ENCODE measurements at regions not wholly inside any gene's neighbourhood (a gene's known extent, or its start where the extent isn't known, plus 50 kb on each side); places are given as distances from the start of the nearest gene placed in this dataset.

- ATAC-seq, result no peak
These were observed 295.3 kb upstream of the PRKCQ start for GRCh38 chr10:6875269-6875865.

GRCh38 chr10:6871128-6871527, 291.1 kb upstream of the PRKCQ start:
- CTCF ChIA-PET, result no interaction called here
- no peak for TF ChIP-seq E2F4 (CRISPR knock-in tag; IDR thresholded peaks at IDR 0.05; ENCODE audit: borderline replicate concordance, low read depth)
- no peak for TF ChIP-seq SMAD4 (CRISPR knock-in tag; IDR thresholded peaks at IDR 0.05)
- TF ChIP-seq ZNF121 (CRISPR knock-in tag; IDR thresholded peaks at IDR 0.05), result no peak
- TF ChIP-seq JAZF1 (CRISPR knock-in tag; IDR thresholded peaks at IDR 0.05), result no peak
- TF ChIP-seq HMGXB4 (CRISPR knock-in tag; IDR thresholded peaks at IDR 0.05), result no peak
- no peak for TF ChIP-seq ZNF425 (CRISPR knock-in tag; conservative IDR thresholded peaks at IDR 0.05)
- no peak for TF ChIP-seq MXD4 (CRISPR knock-in tag; IDR thresholded peaks at IDR 0.05; ENCODE audit: borderline replicate concordance)
- TF ChIP-seq ATF6 (CRISPR knock-in tag; IDR thresholded peaks at IDR 0.05), result no peak
- no peak for TF ChIP-seq OVOL2 (CRISPR knock-in tag; IDR thresholded peaks at IDR 0.05; ENCODE audit: borderline replicate concordance)
- TF ChIP-seq GRHL2 (CRISPR knock-in tag; IDR thresholded peaks at IDR 0.05; ENCODE audit: insufficient replicate concordance, severe bottlenecking), result no peak
- no peak for TF ChIP-seq ZNF423 (CRISPR knock-in tag; IDR thresholded peaks at IDR 0.05)
- no peak for TF ChIP-seq ATF1 (CRISPR knock-in tag; IDR thresholded peaks at IDR 0.05)
- no peak for TF ChIP-seq PRDM15 (CRISPR knock-in tag; IDR thresholded peaks at IDR 0.05)
- no peak for TF ChIP-seq IRF1 (CRISPR knock-in tag; IDR thresholded peaks at IDR 0.05)

More at GRCh38 chr10:6875269-6875865, 295.3 kb upstream of the PRKCQ start:
- POLR2A ChIA-PET, result no interaction called here
- Mint-ChIP-seq H3K9me3 (no peaks in the 10 kb centered on the region; the same call in 1 of the 2 replicates), H3K27ac (no peak overlapping the region), H3K4me1 (peaks cover 45% of the 10 kb centered on the region), H3K4me3 (no peak overlapping the region), H3K36me3 (no peaks in the 10 kb centered on the region), H3K27me3 (ENCODE audit: low read depth) (no peaks in the 10 kb centered on the region)
- TF ChIP-seq ATF1 (CRISPR knock-in tag; IDR thresholded peaks at IDR 0.05) (no peak), ETV6 (CRISPR knock-in tag; IDR thresholded peaks at IDR 0.05) (no peak), ZNF263 (CRISPR knock-in tag; IDR thresholded peaks at IDR 0.05; ENCODE audit: low read depth) (no peak), ZNF425 (CRISPR knock-in tag; conservative IDR thresholded peaks at IDR 0.05) (no peak)
- CTCF ChIA-PET, result interaction anchor here (1.4 to 2.2 kb wide), 2 partner anchors 43 to 45 kb away, joined by 3 to 5 read pairs; no protein-coding TSS in a partner anchor
- DNase-seq (ENCODE audit: low spot score), result no peak

More at GRCh38 chr10:6871128-6871527, 291.1 kb upstream of the PRKCQ start:
- Mint-ChIP-seq H3K27me3 (ENCODE audit: low read depth) (no peaks in the 10 kb centered on the region), H3K36me3 (no peaks in the 10 kb centered on the region), H3K4me1 (peaks cover 33% of the 10 kb centered on the region), H3K27ac (no peak overlapping the region), H3K4me3 (no peak overlapping the region), H3K9me3 (no peaks in the 10 kb centered on the region; the same call in 1 of the 2 replicates)
- ATAC-seq (no peak), DNase-seq (ENCODE audit: low spot score) (no peak)
- POLR2A ChIA-PET, result no interaction called here
